ENCODE measurements at regions not wholly inside any gene's neighbourhood (a gene's known extent, or its start where the extent isn't known, plus 50 kb on each side); places are given as distances from the start of the nearest gene placed in this dataset.

GRCh38 chr2:64283641-64284361 is 139.6 kb upstream of the PELI1 start:
- peak; percentile 31 for DNase-seq (ENCODE audit: low spot score)

GRCh38 chr2:64284751-64285150 is 140.5 kb upstream of the PELI1 start:
- no peak for DNase-seq (ENCODE audit: low spot score)

- no peak for DNase-seq (ENCODE audit: low spot score)
Observed at GRCh38 chr2:64287202-64287740, 143.1 kb upstream of the PELI1 start.

- peak; percentile 60 for DNase-seq (ENCODE audit: low spot score)
Observed at GRCh38 chr2:64288321-64289193, 144.3 kb upstream of the PELI1 start.

GRCh38 chr2:64289251-64289650 is 145.0 kb upstream of the PELI1 start:
- DNase-seq (ENCODE audit: low spot score), result no peak

- no peak for DNase-seq (ENCODE audit: low spot score)
Observed at GRCh38 chr2:64289737-64290136, 145.5 kb upstream of the PELI1 start.

GRCh38 chr2:64291181-64291580 is 147.0 kb upstream of the PELI1 start:
- DNase-seq (ENCODE audit: low spot score), result peak; percentile 68

GRCh38 chr2:64295326-64296139 is 151.3 kb upstream of the PELI1 start:
- no peak for DNase-seq (ENCODE audit: low spot score)

- no peak for DNase-seq (ENCODE audit: low spot score)
Observed at GRCh38 chr2:64296140-64296480, 151.9 kb upstream of the PELI1 start.

- DNase-seq (ENCODE audit: low spot score), result no peak
Observed at GRCh38 chr2:64296695-64297346, 152.6 kb upstream of the PELI1 start.

GRCh38 chr2:64298161-64298560 is 153.9 kb upstream of the PELI1 start:
- DNase-seq (ENCODE audit: low spot score), result no peak

GRCh38 chr2:64300066-64300465 is 153.9 kb upstream of the LGALSL start:
- DNase-seq (ENCODE audit: low spot score), result no peak

- DNase-seq (ENCODE audit: low spot score), result no peak
Observed at GRCh38 chr2:64303250-64303649, 150.7 kb upstream of the LGALSL start.

GRCh38 chr2:64307421-64307820 is 146.5 kb upstream of the LGALSL start:
- no peak for DNase-seq (ENCODE audit: low spot score)

GRCh38 chr2:64311191-64311910 is 142.6 kb upstream of the LGALSL start:
- no peak for DNase-seq (ENCODE audit: low spot score)

- peak; percentile 85 for DNase-seq (ENCODE audit: low spot score)
Observed at GRCh38 chr2:64311948-64312621, 141.9 kb upstream of the LGALSL start.

- no peak for DNase-seq (ENCODE audit: low spot score)
Observed at GRCh38 chr2:64312622-64313397, 141.2 kb upstream of the LGALSL start.

- no peak for DNase-seq (ENCODE audit: low spot score)
Observed at GRCh38 chr2:64313398-64313723, 140.6 kb upstream of the LGALSL start.

GRCh38 chr2:64315291-64315960 is 138.5 kb upstream of the LGALSL start:
- no peak for DNase-seq (ENCODE audit: low spot score)

All from hepatic stellate cell (primary cell).